HCT116 (cell line): ENCODE measurements at regions not wholly inside any gene's neighbourhood (a gene's known extent, or its start where the extent isn't known, plus 50 kb on each side); places are given as distances from the start of the nearest gene placed in this dataset.

Experiments used
- ATAC-seq: fragments of 200-7000 bp; cut with Tn5 transposase; 2 replicates; pipeline ENCODE4 v1.9.1; 2020; ENCODE audit warnings: mild to moderate bottlenecking, moderate library complexity
- BruUV-seq: library from RNA; stranded (reverse); fragments of 400-500 nt; replicated peaks from 2 replicates; lab custom pipeline; 2021; lab: Mats Ljungman, UMichigan
- CTCF ChIA-PET: fragments of 300-600 bp; sonication (Branson Sonifier 250); formaldehyde crosslinking; loops from one replicate; lab custom pipeline; 2021; ENCODE audit warnings: antibody characterized with exemption; lab: Charles Lee
- POLR2A ChIA-PET: fragments of 300-600, 350-600 bp; sonication (Branson Sonifier 250); formaldehyde crosslinking; loops from one replicate; lab custom pipeline; 2021; ENCODE audit warnings: antibody characterized with exemption; lab: Charles Lee
- RAD21 ChIA-PET, 2 experiments: fragments of 300-600 bp; sonication (Branson Sonifier 250); formaldehyde crosslinking; loops; one replicate each; lab custom pipeline; 2023; ENCODE audit warnings: low total read pairs in 2 of 2; ENCODE audit not compliant: uncharacterized antibody in 2 of 2, unreplicated experiment in 2 of 2, low non-redundant PET in 1 of 2; lab: Charles Lee
- DNase-seq: peaks from one replicate; pipeline ENCODE4 v3.0.0-alpha.2; 2010; ENCODE audit warnings: low read depth, low spot score
- H2AFZ ChIP-seq: fragments of 200-600 bp; shearing (Covaris generic), sonication (generic); 2 replicates; pipeline ENCODE4 v1.6.1; 2017; ENCODE audit warnings: low read depth, mixed run types, mixed read lengths, antibody characterized with exemption, low read length; ENCODE audit not compliant: poor library complexity, severe bottlenecking
- H3K27ac ChIP-seq: 2 replicates; pipeline ENCODE4 v1.5.1; 2012; ENCODE audit warnings: low read depth, low read length
- H3K27me3 ChIP-seq: fragments of 200-600 bp; sonication (generic); 2 replicates; pipeline ENCODE4 v1.6.1; 2016; ENCODE audit warnings: mixed run types, low read length, mixed read lengths; ENCODE audit not compliant: insufficient read depth
- H3K36me3 ChIP-seq, 2 experiments: fragments of 200-500 bp in 1 of 2; fragments of 200-600 bp in 1 of 2; sonication (Bioruptor generic) in 1 of 2; sonication (generic) in 1 of 2; 2 replicates each; pipeline versions ENCODE4 v1.5.1 to v1.6.1; 2014 to 2016; ENCODE audit warnings: low read length in 2 of 2, inconsistent platforms in 1 of 2, mixed read lengths in 1 of 2, mixed run types in 1 of 2; ENCODE audit not compliant: insufficient read depth in 2 of 2, control insufficient read depth in 1 of 2
- H3K4me1 ChIP-seq, 2 experiments: fragments of 200-600 bp in 1 of 2; sonication (generic) in 1 of 2; 2 replicates each; pipeline versions ENCODE4 v1.5.1 to v1.6.1; 2012 to 2017; ENCODE audit warnings: low read length in 2 of 2, inconsistent platforms in 1 of 2, mild to moderate bottlenecking in 1 of 2, mixed read lengths in 1 of 2, mixed run types in 1 of 2, moderate library complexity in 1 of 2; ENCODE audit not compliant: insufficient read depth in 2 of 2, control insufficient read depth in 1 of 2
- H3K4me2 ChIP-seq: fragments of 200-600 bp; sonication (generic); 2 replicates; pipeline ENCODE4 v1.6.1; 2017; ENCODE audit warnings: mixed run types, low read length, mixed read lengths
- H3K4me3 ChIP-seq, 2 experiments: fragments of 200-600 bp in 1 of 2; sonication (generic) in 1 of 2; replicated peaks in 1 of 2; 2 replicates each; pipeline ENCODE4 v1.5.1; 2011 to 2016; ENCODE audit warnings: low read length in 2 of 2, control low read depth in 1 of 2, low read depth in 1 of 2, mild to moderate bottlenecking in 1 of 2, mixed read lengths in 1 of 2, mixed run types in 1 of 2
- H3K79me2 ChIP-seq: fragments of 200-600 bp; sonication (generic); 2 replicates; pipeline ENCODE4 v1.6.1; 2017; ENCODE audit warnings: mild to moderate bottlenecking, mixed run types, low read length, moderate library complexity, mixed read lengths; ENCODE audit not compliant: insufficient read depth
- H3K9ac ChIP-seq: fragments of 200-600 bp; sonication (generic); 2 replicates; pipeline ENCODE4 v1.6.1; 2016; ENCODE audit warnings: low read length, mixed read lengths
- H3K9me2 ChIP-seq: fragments of 200-600 bp; sonication (generic), shearing (Covaris generic); 2 replicates; pipeline ENCODE4 v1.6.1; 2017; ENCODE audit warnings: mixed run types, mild to moderate bottlenecking, moderate library complexity; ENCODE audit not compliant: insufficient read depth
- H3K9me3 ChIP-seq, 2 experiments: fragments of 200-500 bp in 1 of 2; fragments of 200-600 bp in 1 of 2; sonication (Bioruptor generic) in 1 of 2; sonication (generic) in 1 of 2; 2 replicates each; pipeline ENCODE4 v1.6.1; 2014 to 2017; ENCODE audit warnings: low read length in 2 of 2, mixed read lengths in 2 of 2, inconsistent platforms in 1 of 2, low read depth in 1 of 2, mild to moderate bottlenecking in 1 of 2, mixed run types in 1 of 2, moderate library complexity in 1 of 2; ENCODE audit not compliant: control insufficient read depth in 1 of 2, insufficient read depth in 1 of 2
- H4K20me1 ChIP-seq: fragments of 200-600 bp; sonication (generic), shearing (Covaris generic); 2 replicates; pipeline ENCODE4 v1.6.1; 2017; ENCODE audit warnings: mixed run types, mild to moderate bottlenecking, moderate library complexity; ENCODE audit not compliant: insufficient read depth
- CEBPB ChIP-seq: IDR thresholded peaks from 2 replicates; pipeline ENCODE4 v1.6.1; 2012; ENCODE audit warnings: low read depth
- FOSL1 ChIP-seq: IDR thresholded peaks from 2 replicates; pipeline ENCODE4 v1.6.1; 2012; ENCODE audit warnings: low read depth
- JUND ChIP-seq: IDR thresholded peaks from 2 replicates; pipeline ENCODE4 v1.6.1; 2012
- POLR2A ChIP-seq: IDR thresholded peaks from 2 replicates; pipeline ENCODE4 v1.7.0; 2011; ENCODE audit warnings: borderline replicate concordance; ENCODE audit not compliant: insufficient read depth, insufficient read length; ENCODE audit errors: extremely low read depth
- RAD21 ChIP-seq: IDR thresholded peaks from 2 replicates; pipeline ENCODE4 v1.6.1; 2012; ENCODE audit warnings: low read depth, mild to moderate bottlenecking
- REST ChIP-seq: IDR thresholded peaks from 2 replicates; pipeline ENCODE4 v1.6.1; 2012; ENCODE audit warnings: low read depth
- SIN3A ChIP-seq: IDR thresholded peaks from 2 replicates; pipeline ENCODE4 v1.6.1; 2012; ENCODE audit warnings: low read depth
- SP1 ChIP-seq: IDR thresholded peaks from 2 replicates; pipeline ENCODE4 v1.6.1; 2012; ENCODE audit warnings: low read depth
- TCF7L2 ChIP-seq: IDR thresholded peaks from 2 replicates; pipeline ENCODE4 v1.7.0; 2011; ENCODE audit warnings: borderline replicate concordance, inconsistent platforms; ENCODE audit not compliant: insufficient read depth, insufficient read length; ENCODE audit errors: extremely low read depth
- intact Hi-C: fragments of 100-400 bp; cut with micrococcal nuclease; formaldehyde crosslinking; loops from 2 replicates; pipeline ENCODE4 v1.10.0; 2022
- TF ChIP-seq, protein P1 (sequence below): IDR thresholded peaks from 2 replicates; pipeline ENCODE4 v1.6.1; 2011; ENCODE audit warnings: mild to moderate bottlenecking, low read length, moderate library complexity; ENCODE audit not compliant: insufficient replicate concordance; ENCODE audit errors: extremely low read depth

- Histone ChIP-seq H3K9me2 (no peaks in the 10 kb centered on the region), H2AFZ (no peak overlapping the region), H3K4me3 (no peak overlapping the region), H3K27me3 (no peaks in the 10 kb centered on the region), H3K36me3 (no peaks in the 10 kb centered on the region), H3K27ac (no peak overlapping the region), H3K79me2 (no peaks in the 10 kb centered on the region), H3K4me2 (no peak overlapping the region), H4K20me1 (no peaks in the 10 kb centered on the region), H3K9ac (no peak overlapping the region), H3K9me3 (peaks cover 15 to 19% of the 10 kb centered on the region in 2 experiments; a peak in 3 of 4 replicates), H3K4me1 (no peaks in the 10 kb centered on the region)
- intact Hi-C loops = no loop called here
- ATAC-seq (no peak), DNase-seq (no peak)
- CTCF ChIA-PET = no interaction called here
- POLR2A ChIA-PET = no interaction called here
- RAD21 ChIA-PET = no interaction called here
- BruUV-seq = no TSS peak
- TF ChIP-seq CEBPB (no peak), POLR2A (no peak), FOSL1 (no peak), RAD21 (no peak), TCF7L2 (no peak), SIN3A (no peak), REST (no peak), JUND (no peak), SP1 (no peak)
- TF ChIP-seq, protein P1, sequence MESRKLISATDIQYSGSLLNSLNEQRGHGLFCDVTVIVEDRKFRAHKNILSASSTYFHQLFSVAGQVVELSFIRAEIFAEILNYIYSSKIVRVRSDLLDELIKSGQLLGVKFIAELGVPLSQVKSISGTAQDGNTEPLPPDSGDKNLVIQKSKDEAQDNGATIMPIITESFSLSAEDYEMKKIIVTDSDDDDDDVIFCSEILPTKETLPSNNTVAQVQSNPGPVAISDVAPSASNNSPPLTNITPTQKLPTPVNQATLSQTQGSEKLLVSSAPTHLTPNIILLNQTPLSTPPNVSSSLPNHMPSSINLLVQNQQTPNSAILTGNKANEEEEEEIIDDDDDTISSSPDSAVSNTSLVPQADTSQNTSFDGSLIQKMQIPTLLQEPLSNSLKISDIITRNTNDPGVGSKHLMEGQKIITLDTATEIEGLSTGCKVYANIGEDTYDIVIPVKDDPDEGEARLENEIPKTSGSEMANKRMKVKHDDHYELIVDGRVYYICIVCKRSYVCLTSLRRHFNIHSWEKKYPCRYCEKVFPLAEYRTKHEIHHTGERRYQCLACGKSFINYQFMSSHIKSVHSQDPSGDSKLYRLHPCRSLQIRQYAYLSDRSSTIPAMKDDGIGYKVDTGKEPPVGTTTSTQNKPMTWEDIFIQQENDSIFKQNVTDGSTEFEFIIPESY = no peak
Measured at GRCh38 chr3:76349715-76350480, 564.5 kb upstream of the ZNF717 start.
